Lower lobe of right lung (tissue), 2 donors: ENCODE measurements at regions not wholly inside any gene's neighbourhood (a gene's known extent, or its start where the extent isn't known, plus 50 kb on each side); places are given as distances from the start of the nearest gene placed in this dataset.

Experiments
- ATAC-seq, 2 donors: fragments of 200-7000 bp; cut with Tn5 transposase; one replicate each; pipeline ENCODE4 v1.9.1; 2020 to 2022; ENCODE audit warnings: mild to moderate bottlenecking in 2 of 2, moderate library complexity in 2 of 2
- DNase-seq: peaks from one replicate; pipeline ENCODE4 v3.0.0-alpha.2; 2020
- H3K27ac ChIP-seq: fragments of 200-600 bp; one replicate; pipeline ENCODE4 v1.8.0; 2022
- H3K27me3 ChIP-seq: fragments of 200-600 bp; one replicate; pipeline ENCODE4 v1.8.0; 2022; ENCODE audit warnings: low read depth
- H3K36me3 ChIP-seq: fragments of 200-600 bp; one replicate; pipeline ENCODE4 v1.8.0; 2022; ENCODE audit warnings: mild to moderate bottlenecking
- H3K4me1 ChIP-seq: fragments of 200-600 bp; one replicate; pipeline ENCODE4 v1.8.0; 2022
- H3K4me3 ChIP-seq: fragments of 200-600 bp; one replicate; pipeline ENCODE4 v1.8.0; 2022; ENCODE audit warnings: mild to moderate bottlenecking
- H3K9me3 ChIP-seq: fragments of 200-600 bp; one replicate; pipeline ENCODE4 v1.8.0; 2022
- CTCF ChIP-seq: fragments of 200-600 bp; IDR thresholded peaks from one replicate; pipeline ENCODE4 v1.8.0; 2022; ENCODE audit warnings: antibody characterized with exemption, mild to moderate bottlenecking
- intact Hi-C: fragments of 100-400 bp; cut with DNase I; formaldehyde crosslinking; loops from one replicate; pipeline ENCODE4 v1.11.0; 2022
- donor health status: DM: no; HTN: yes; CAD: no; lungs with severe emphysema.

- intact Hi-C loops = no loop called here
- no peak for DNase-seq
Measured at GRCh38 chr2:67462738-67463496, 65.8 kb downstream of the ETAA1 start.

GRCh38 chr2:67463810-67464209 is 66.7 kb downstream of the ETAA1 start:
- intact Hi-C loops = no loop called here
- Histone ChIP-seq H3K9me3 (no peaks in the 10 kb centered on the region), H3K4me1 (no peaks in the 10 kb centered on the region), H3K36me3 (no peaks in the 10 kb centered on the region), H3K4me3 (no peak overlapping the region), H3K27me3 (no peaks in the 10 kb centered on the region), H3K27ac (no peak overlapping the region)
- TF ChIP-seq CTCF = no peak
- DNase-seq (no peak), ATAC-seq (no peak)

More at GRCh38 chr2:67462738-67463496, 65.8 kb downstream of the ETAA1 start:
- H3K4me3 ChIP-seq = no peak overlapping the region
- no peak for ATAC-seq
- H3K27me3 ChIP-seq = no peaks in the 10 kb centered on the region
- H3K27ac ChIP-seq = no peak overlapping the region
- no peaks in the 10 kb centered on the region for H3K36me3 ChIP-seq
- no peaks in the 10 kb centered on the region for H3K9me3 ChIP-seq
- no peaks in the 10 kb centered on the region for H3K4me1 ChIP-seq
- TF ChIP-seq CTCF = no peak

GRCh38 chr2:67465623-67466022 is 68.5 kb downstream of the ETAA1 start:
- Histone ChIP-seq H3K36me3 (no peaks in the 10 kb centered on the region), H3K27me3 (no peaks in the 10 kb centered on the region), H3K27ac (no peak overlapping the region), H3K9me3 (no peaks in the 10 kb centered on the region), H3K4me1 (no peaks in the 10 kb centered on the region), H3K4me3 (no peak overlapping the region)
- ATAC-seq (no peak), DNase-seq (no peak)
- TF ChIP-seq CTCF = no peak
- intact Hi-C loops = no loop called here

- Histone ChIP-seq H3K27ac (no peak overlapping the region), H3K36me3 (no peaks in the 10 kb centered on the region), H3K4me1 (no peaks in the 10 kb centered on the region), H3K9me3 (no peaks in the 10 kb centered on the region), H3K4me3 (no peak overlapping the region), H3K27me3 (no peaks in the 10 kb centered on the region)
- ATAC-seq (no peak), DNase-seq (no peak)
- TF ChIP-seq CTCF = no peak
- intact Hi-C loops = no loop called here
Measured at GRCh38 chr2:67466734-67467133, 69.6 kb downstream of the ETAA1 start.

- peaks cover 2% of the 10 kb centered on the region for H3K4me1 ChIP-seq
- no peak overlapping the region for H3K4me3 ChIP-seq
- intact Hi-C loops = no loop called here
Measured at GRCh38 chr2:67471681-67472080, 74.5 kb downstream of the ETAA1 start.

More at GRCh38 chr2:67471681-67472080, 74.5 kb downstream of the ETAA1 start:
- H3K9me3 ChIP-seq = no peaks in the 10 kb centered on the region
- no peak for ATAC-seq
- H3K27ac ChIP-seq = no peak overlapping the region
- no peak for TF ChIP-seq CTCF
- H3K36me3 ChIP-seq = no peaks in the 10 kb centered on the region
- no peaks in the 10 kb centered on the region for H3K27me3 ChIP-seq
- DNase-seq = no peak
